ENCODE measurements at regions not wholly inside any gene's neighbourhood (a gene's known extent, or its start where the extent isn't known, plus 50 kb on each side); places are given as distances from the start of the nearest gene placed in this dataset.

- H3K4me2 ChIP-seq (ENCODE audit: low read length): no peak overlapping the region
- Mint-ChIP-seq H3K36me3 (ENCODE audit: low read depth, unreplicated experiment) (peaks cover 4% of the 10 kb centered on the region), H3K27ac (ENCODE audit: unreplicated experiment) (no peak overlapping the region), H3K4me1 (ENCODE audit: low read depth, unreplicated experiment) (no peaks in the 10 kb centered on the region), H3K9me3 (ENCODE audit: unreplicated experiment) (peaks cover 12% of the 10 kb centered on the region), H3K27me3 (ENCODE audit: low read depth, unreplicated experiment) (peaks cover 22% of the 10 kb centered on the region), H3K4me3 (ENCODE audit: unreplicated experiment) (no peak overlapping the region)
- TF ChIP-seq CTCF (IDR thresholded peaks at IDR 0.05; ENCODE audit: insufficient read depth, low read depth, low read length): no peak
- TF ChIP-seq EZH2 (IDR thresholded peaks at IDR 0.05; ENCODE audit: insufficient read depth, low read length): no peak
- no peaks in the 10 kb centered on the region for H3K36me3 ChIP-seq (ENCODE audit: insufficient read depth, low read length)
- H3K27ac ChIP-seq (ENCODE audit: low read depth, low read length): no peak overlapping the region
- DNase-seq (ENCODE audit: low read depth) (no peak), FAIRE-seq (no peak)
- no peaks in the 10 kb centered on the region for H4K20me1 ChIP-seq (ENCODE audit: insufficient read depth, low read length)
- H3K4me1 ChIP-seq (ENCODE audit: insufficient read depth, low read length): no peaks in the 10 kb centered on the region
- H3K9me3 ChIP-seq (ENCODE audit: insufficient read depth, low read depth, low read length): no peaks in the 10 kb centered on the region
- no peak overlapping the region for H3K9ac ChIP-seq (ENCODE audit: low read length)
- H3K79me2 ChIP-seq (ENCODE audit: insufficient read depth, low read length): no peaks in the 10 kb centered on the region
- no peak overlapping the region for H3K4me3 ChIP-seq (ENCODE audit: insufficient read depth, low read depth, low read length)
- no peaks in the 10 kb centered on the region for H3K27me3 ChIP-seq (ENCODE audit: insufficient read depth, low read length)
- no peak overlapping the region for H2AFZ ChIP-seq (ENCODE audit: low read depth, low read length)
Observed at GRCh38 chr20:60977901-60978300, 274.2 kb upstream of the CDH4 start.

GRCh38 chr20:60984666-60985065 is 267.4 kb upstream of the CDH4 start:
- no peaks in the 10 kb centered on the region for H3K9me3 ChIP-seq (ENCODE audit: insufficient read depth, low read depth, low read length)
- Mint-ChIP-seq H3K27me3 (ENCODE audit: low read depth, unreplicated experiment) (peaks cover 41% of the 10 kb centered on the region), H3K4me3 (ENCODE audit: unreplicated experiment) (no peak overlapping the region)

GRCh38 chr20:60986506-60987156 is 265.4 kb upstream of the CDH4 start:
- no peaks in the 10 kb centered on the region for H3K4me1 Mint-ChIP-seq (ENCODE audit: low read depth, unreplicated experiment)
- Histone ChIP-seq H2AFZ (ENCODE audit: low read depth, low read length) (no peak overlapping the region), H3K27ac (ENCODE audit: low read depth, low read length) (no peak overlapping the region), H3K9ac (ENCODE audit: low read length) (no peak overlapping the region), H3K4me2 (ENCODE audit: low read length) (no peak overlapping the region), H3K36me3 (ENCODE audit: insufficient read depth, low read length) (no peaks in the 10 kb centered on the region), H3K9me3 (ENCODE audit: insufficient read depth, low read depth, low read length) (no peaks in the 10 kb centered on the region), H4K20me1 (ENCODE audit: insufficient read depth, low read length) (no peaks in the 10 kb centered on the region), H3K27me3 (ENCODE audit: insufficient read depth, low read length) (no peaks in the 10 kb centered on the region), H3K4me1 (ENCODE audit: insufficient read depth, low read length) (no peaks in the 10 kb centered on the region), H3K4me3 (ENCODE audit: insufficient read depth, low read depth, low read length) (no peak overlapping the region), H3K79me2 (ENCODE audit: insufficient read depth, low read length) (no peaks in the 10 kb centered on the region)
- peaks cover 48% of the 10 kb centered on the region for H3K27me3 Mint-ChIP-seq (ENCODE audit: low read depth, unreplicated experiment)
- peaks cover 3% of the 10 kb centered on the region for H3K9me3 Mint-ChIP-seq (ENCODE audit: unreplicated experiment)
- H3K4me3 Mint-ChIP-seq (ENCODE audit: unreplicated experiment): no peak overlapping the region
- no peak for DNase-seq (ENCODE audit: low read depth)
- FAIRE-seq: no peak
- H3K27ac Mint-ChIP-seq (ENCODE audit: unreplicated experiment): no peak overlapping the region
- TF ChIP-seq CTCF (IDR thresholded peaks at IDR 0.05; ENCODE audit: insufficient read depth, low read depth, low read length) (no peak), EZH2 (IDR thresholded peaks at IDR 0.05; ENCODE audit: insufficient read depth, low read length) (no peak)
- H3K36me3 Mint-ChIP-seq (ENCODE audit: low read depth, unreplicated experiment): no peaks in the 10 kb centered on the region

More at GRCh38 chr20:60984666-60985065, 267.4 kb upstream of the CDH4 start:
- Mint-ChIP-seq H3K36me3 (ENCODE audit: low read depth, unreplicated experiment) (no peaks in the 10 kb centered on the region), H3K4me1 (ENCODE audit: low read depth, unreplicated experiment) (no peaks in the 10 kb centered on the region), H3K9me3 (ENCODE audit: unreplicated experiment) (peaks cover 7% of the 10 kb centered on the region), H3K27ac (ENCODE audit: unreplicated experiment) (no peak overlapping the region)
- H2AFZ ChIP-seq (ENCODE audit: low read depth, low read length): no peak overlapping the region
- no peak for DNase-seq (ENCODE audit: low read depth)
- H3K4me3 ChIP-seq (ENCODE audit: insufficient read depth, low read depth, low read length): no peak overlapping the region
- H4K20me1 ChIP-seq (ENCODE audit: insufficient read depth, low read length): no peaks in the 10 kb centered on the region
- no peaks in the 10 kb centered on the region for H3K36me3 ChIP-seq (ENCODE audit: insufficient read depth, low read length)
- no peaks in the 10 kb centered on the region for H3K27me3 ChIP-seq (ENCODE audit: insufficient read depth, low read length)
- no peak for FAIRE-seq
- H3K4me2 ChIP-seq (ENCODE audit: low read length): no peak overlapping the region
- H3K9ac ChIP-seq (ENCODE audit: low read length): no peak overlapping the region
- H3K4me1 ChIP-seq (ENCODE audit: insufficient read depth, low read length): no peaks in the 10 kb centered on the region
- no peak for TF ChIP-seq EZH2 (IDR thresholded peaks at IDR 0.05; ENCODE audit: insufficient read depth, low read length)
- H3K27ac ChIP-seq (ENCODE audit: low read depth, low read length): no peak overlapping the region
- H3K79me2 ChIP-seq (ENCODE audit: insufficient read depth, low read length): no peaks in the 10 kb centered on the region

Data from astrocyte (in vitro differentiated cells and primary cell).